HFF-Myc (cell line): ENCODE measurements at regions not wholly inside any gene's neighbourhood (a gene's known extent, or its start where the extent isn't known, plus 50 kb on each side); places are given as distances from the start of the nearest gene placed in this dataset.

ENCODE experiments used
- DNase-seq: peaks from one replicate; pipeline ENCODE4 v3.0.0-alpha.2; 2011; ENCODE audit warnings: low read depth; ENCODE audit errors: extremely low read depth
- H3K4me3 ChIP-seq: replicated peaks from 2 replicates; pipeline ENCODE4 v1.5.1; 2011; ENCODE audit warnings: low read depth, mild to moderate bottlenecking, control low read depth, low read length
- TF ChIP-seq, protein P1 (sequence below): IDR thresholded peaks from 2 replicates; pipeline ENCODE4 v1.5.1; 2012; ENCODE audit warnings: mild to moderate bottlenecking, low read depth, low read length, control low read depth; ENCODE audit errors: missing control alignments

DNA sequence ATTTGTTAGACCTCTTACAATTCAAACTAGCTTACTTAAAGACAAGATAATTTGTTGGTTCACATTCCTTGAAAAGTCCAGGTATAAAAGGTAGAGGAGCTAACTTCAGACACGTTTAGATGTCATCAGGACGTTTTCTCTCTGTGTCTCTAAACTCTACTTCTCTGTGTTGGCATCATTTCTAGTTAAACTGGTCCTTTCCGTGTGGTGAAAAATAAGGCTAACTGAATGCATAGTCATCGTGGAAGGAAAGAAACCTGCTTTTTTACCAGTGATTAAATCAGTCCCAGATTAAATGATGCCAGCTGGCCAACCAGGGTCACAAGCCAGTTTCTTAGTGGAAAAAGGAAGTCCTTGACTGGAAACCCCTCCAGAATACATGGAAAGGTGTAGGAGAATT is 168.4 kb upstream of the AHI1 start:
- TF ChIP-seq, protein P1, sequence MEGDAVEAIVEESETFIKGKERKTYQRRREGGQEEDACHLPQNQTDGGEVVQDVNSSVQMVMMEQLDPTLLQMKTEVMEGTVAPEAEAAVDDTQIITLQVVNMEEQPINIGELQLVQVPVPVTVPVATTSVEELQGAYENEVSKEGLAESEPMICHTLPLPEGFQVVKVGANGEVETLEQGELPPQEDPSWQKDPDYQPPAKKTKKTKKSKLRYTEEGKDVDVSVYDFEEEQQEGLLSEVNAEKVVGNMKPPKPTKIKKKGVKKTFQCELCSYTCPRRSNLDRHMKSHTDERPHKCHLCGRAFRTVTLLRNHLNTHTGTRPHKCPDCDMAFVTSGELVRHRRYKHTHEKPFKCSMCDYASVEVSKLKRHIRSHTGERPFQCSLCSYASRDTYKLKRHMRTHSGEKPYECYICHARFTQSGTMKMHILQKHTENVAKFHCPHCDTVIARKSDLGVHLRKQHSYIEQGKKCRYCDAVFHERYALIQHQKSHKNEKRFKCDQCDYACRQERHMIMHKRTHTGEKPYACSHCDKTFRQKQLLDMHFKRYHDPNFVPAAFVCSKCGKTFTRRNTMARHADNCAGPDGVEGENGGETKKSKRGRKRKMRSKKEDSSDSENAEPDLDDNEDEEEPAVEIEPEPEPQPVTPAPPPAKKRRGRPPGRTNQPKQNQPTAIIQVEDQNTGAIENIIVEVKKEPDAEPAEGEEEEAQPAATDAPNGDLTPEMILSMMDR, result no peak
- DNase-seq, result no peak
- no peak overlapping the region for H3K4me3 ChIP-seq

DNA sequence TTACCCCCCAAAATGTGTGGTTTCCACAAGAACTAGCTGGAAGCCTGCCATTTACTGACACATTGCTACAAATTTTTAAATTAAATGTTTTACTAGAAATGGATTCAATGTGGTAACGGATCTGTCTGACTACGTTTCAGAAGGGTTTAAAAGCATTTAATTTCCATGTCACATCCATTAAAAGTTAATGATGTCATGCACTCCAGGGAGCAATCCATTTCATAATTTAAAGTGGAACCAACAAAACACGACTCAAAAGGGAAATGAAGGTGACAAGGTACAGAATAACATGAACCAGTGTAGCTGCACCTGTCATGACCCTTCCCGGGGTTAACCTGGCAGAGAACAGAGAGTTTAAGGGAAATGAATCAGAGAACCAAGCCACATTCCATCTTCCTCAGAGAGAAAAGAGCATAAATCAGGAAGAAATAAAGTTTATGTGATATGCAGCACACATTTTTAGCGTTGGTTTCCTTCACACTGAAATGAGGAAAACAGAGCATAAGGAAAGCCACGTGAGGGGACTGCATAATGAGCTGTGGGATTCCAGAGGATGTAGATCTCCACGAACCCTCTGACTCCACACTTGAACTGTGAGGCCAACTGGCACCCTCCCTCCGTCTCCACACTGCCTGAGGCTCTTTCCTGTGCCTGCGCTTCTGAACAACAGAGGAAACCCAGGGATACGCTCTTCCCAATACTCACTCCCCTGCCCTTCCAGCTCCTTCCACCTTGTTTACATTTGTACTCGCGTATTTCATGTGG is 170.3 kb upstream of the AHI1 start:
- peak; percentile 10 for DNase-seq
- TF ChIP-seq, protein P1, result no peak
- no peak overlapping the region for H3K4me3 ChIP-seq

DNA sequence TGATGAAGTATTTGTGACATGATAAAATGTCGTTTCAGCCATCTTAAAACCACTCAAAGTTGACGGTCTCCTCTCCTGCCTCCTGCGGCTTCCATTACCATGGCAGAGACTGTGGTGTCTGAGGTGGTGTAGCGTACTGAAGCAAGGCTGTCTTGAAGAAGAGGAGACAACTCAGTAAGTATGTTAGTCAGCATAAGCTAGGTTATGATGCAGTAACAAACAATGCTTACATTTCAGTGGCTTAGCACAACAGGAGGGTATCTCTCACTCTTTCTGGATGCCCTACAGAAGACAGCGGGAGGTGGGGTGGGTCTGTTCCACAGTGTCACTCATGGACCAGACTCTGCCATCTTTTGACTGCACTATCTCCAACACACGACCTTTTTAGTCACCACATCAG is 174.7 kb upstream of the AHI1 start:
- TF ChIP-seq, protein P1, result no peak

DNA sequence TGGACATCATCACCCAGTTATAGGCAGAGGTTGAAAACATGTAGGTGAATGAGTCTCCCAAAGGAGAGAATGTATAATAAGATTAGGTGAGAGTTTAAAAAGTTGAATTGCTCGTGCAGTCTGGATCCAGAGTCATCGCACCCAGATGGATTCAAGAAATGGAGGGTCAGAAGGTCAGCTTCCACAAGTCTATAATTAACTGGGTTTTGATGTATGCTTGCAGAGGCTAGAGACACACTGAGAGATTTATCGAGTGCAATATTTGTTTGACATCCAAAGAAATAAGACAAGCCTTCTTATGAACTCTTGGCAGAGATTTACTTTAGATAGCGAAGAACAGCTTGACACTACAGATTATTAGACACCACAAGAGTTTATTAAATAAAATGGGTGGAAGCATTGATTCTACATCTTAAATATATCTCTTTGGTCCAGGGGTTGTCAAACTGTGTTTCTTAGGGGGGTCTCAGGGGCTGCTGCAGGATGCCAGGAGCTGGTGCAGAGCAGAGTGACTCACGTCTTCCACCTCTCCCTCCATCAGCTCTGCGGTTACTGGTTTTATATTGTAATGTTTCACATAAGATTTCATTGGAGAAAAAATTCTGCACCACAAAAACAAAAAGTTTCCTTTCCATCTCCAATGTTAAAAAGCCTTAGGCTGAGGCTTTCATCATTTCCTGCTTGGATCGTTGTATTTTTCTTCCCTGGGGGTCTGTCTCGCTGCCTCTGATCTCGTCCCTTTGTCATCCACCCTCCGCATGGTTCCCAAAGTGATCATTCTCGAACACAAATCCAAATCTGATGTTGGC is 176.2 kb upstream of the AHI1 start:
- TF ChIP-seq, protein P1, result no peak
- DNase-seq, result no peak

More for the DNA sequence above, 174.7 kb upstream of the AHI1 start:
- no peak for DNase-seq
- H3K4me3 ChIP-seq, result no peak overlapping the region

DNA sequence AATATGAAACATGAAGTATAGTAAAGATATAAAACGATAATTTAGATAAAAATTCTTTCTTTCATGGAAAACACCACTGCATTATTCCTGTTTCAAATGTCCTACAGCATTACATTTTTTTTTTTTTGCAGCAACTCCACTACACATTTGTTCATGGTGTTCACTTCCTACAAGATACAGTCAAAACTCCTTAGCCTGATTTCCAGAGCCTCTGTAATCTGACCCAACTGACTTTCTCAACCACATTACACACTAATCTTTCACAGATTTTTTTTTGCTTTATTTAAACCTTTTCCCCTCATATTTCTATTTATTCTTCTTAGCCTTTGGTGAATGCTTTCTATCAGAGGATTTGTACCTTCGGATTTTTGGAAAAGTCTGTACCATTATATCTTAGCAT is 176.5 kb upstream of the PDE7B start:
- TF ChIP-seq, protein P1, result no peak
- no peak overlapping the region for H3K4me3 ChIP-seq
- DNase-seq, result no peak

More for the DNA sequence above, 176.2 kb upstream of the AHI1 start:
- H3K4me3 ChIP-seq, result no peak overlapping the region

DNA sequence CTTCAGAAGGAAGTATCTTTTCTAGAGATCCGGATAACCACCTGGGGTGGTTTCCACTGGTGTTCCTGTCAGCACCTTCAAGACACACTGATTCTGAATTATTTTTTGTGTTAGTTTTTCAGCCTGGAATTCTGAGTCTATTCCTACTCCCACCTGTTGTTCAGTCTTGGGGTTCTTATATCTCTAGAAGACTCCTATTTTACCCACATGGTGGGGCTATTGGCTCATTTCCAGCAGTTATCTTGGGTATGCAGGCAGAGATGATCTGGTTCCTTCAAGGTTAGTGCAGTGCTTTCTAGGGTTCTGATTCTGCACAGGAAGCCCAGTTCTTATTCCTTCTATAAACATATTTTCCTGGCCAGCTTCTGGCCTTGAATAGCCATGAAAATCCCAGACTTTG is 175.6 kb upstream of the PDE7B start:
- TF ChIP-seq, protein P1, result no peak
- DNase-seq, result peak; percentile 7
- H3K4me3 ChIP-seq, result no peak overlapping the region
